ENCODE measurements at regions not wholly inside any gene's neighbourhood (a gene's known extent, or its start where the extent isn't known, plus 50 kb on each side); places are given as distances from the start of the nearest gene placed in this dataset.

DNA sequence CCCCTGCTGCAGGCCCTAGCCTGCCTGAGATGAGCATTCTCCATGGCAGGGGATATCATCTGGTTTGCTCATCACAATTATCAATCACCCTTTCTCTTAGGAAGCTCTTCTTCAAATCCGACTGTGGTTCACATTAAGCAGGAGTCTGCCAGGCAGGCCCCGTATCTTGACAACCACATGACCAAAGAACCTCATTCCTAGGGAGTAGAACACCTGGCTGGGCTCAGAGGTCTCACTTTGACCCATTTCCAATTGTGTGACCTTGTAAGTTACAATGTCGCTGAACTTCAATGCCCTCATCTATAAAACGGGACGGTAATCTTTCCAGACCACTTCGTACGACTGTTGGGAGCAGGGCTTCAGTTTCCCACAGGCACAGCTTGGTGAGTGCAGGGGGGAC is 156.4 kb upstream of the PCBD1 start (continued):
- TF ChIP-seq HMGXB4 (CRISPR knock-in tag; IDR thresholded peaks at IDR 0.05) (no peak), SIN3B (IDR thresholded peaks at IDR 0.05; ENCODE audit: low read depth) (no peak), ZNF280A (IDR thresholded peaks at IDR 0.05; ENCODE audit: low read depth, partially characterized antibody) (no peak), ZNF584 (CRISPR knock-in tag; IDR thresholded peaks at IDR 0.05; ENCODE audit: low read depth) (no peak)
- TF ChIP-seq, protein P1, sequence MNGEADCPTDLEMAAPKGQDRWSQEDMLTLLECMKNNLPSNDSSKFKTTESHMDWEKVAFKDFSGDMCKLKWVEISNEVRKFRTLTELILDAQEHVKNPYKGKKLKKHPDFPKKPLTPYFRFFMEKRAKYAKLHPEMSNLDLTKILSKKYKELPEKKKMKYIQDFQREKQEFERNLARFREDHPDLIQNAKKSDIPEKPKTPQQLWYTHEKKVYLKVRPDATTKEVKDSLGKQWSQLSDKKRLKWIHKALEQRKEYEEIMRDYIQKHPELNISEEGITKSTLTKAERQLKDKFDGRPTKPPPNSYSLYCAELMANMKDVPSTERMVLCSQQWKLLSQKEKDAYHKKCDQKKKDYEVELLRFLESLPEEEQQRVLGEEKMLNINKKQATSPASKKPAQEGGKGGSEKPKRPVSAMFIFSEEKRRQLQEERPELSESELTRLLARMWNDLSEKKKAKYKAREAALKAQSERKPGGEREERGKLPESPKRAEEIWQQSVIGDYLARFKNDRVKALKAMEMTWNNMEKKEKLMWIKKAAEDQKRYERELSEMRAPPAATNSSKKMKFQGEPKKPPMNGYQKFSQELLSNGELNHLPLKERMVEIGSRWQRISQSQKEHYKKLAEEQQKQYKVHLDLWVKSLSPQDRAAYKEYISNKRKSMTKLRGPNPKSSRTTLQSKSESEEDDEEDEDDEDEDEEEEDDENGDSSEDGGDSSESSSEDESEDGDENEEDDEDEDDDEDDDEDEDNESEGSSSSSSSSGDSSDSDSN (IDR thresholded peaks at IDR 0.05; ENCODE audit: borderline replicate concordance in 1 of 2, low read depth in 2 of 2, low read length in 2 of 2) = no peak

All from K562 (cell line).